Naive thymus-derived CD8-positive, alpha-beta T cell (primary cell): ENCODE measurements at regions not wholly inside any gene's neighbourhood (a gene's known extent, or its start where the extent isn't known, plus 50 kb on each side); places are given as distances from the start of the nearest gene placed in this dataset.

ENCODE experiments used
- ATAC-seq, 2 donors: fragments of 150-1000 bp; cut with Tn5 transposase in 1 of 2; sonication (Bioruptor Pico), chemical (Tn5 transposase) in 1 of 2; 1 replicate in 1 of 2; 2 replicates in 1 of 2; pipeline ENCODE4 v1.10.0; 2021; ENCODE audit warnings: mild to moderate bottlenecking in 2 of 2, moderate library complexity in 2 of 2
- POLR2A ChIA-PET: fragments of 350-600 bp; sonication (Branson Sonifier 250); formaldehyde crosslinking; loops from one replicate; lab custom pipeline; 2021; ENCODE audit warnings: antibody characterized with exemption; lab: Charles Lee
- DNase-seq, 10 donors: peaks; one replicate each; pipeline versions ENCODE4 v3.0.0 to v3.0.0-alpha.2; 2020 to 2022
- H3K27ac Mint-ChIP-seq, 10 donors: one replicate each; pipeline ENCODE4 v1.8.0; 2020 to 2022; ENCODE audit warnings: mild to moderate bottlenecking in 10 of 10, mixed read lengths in 10 of 10, moderate library complexity in 4 of 10, inconsistent platforms in 1 of 10
- H3K27me3 Mint-ChIP-seq, 5 donors: one replicate each; pipeline ENCODE4 v1.8.0; 2021 to 2022; ENCODE audit warnings: mixed read lengths in 5 of 5
- H3K36me3 Mint-ChIP-seq, 3 donors: one replicate each; pipeline ENCODE4 v1.8.0; 2020 to 2022; ENCODE audit warnings: mixed read lengths in 3 of 3, mild to moderate bottlenecking in 2 of 3, inconsistent platforms in 1 of 3
- H3K4me1 Mint-ChIP-seq, 4 donors: one replicate each; pipeline ENCODE4 v1.8.0; 2021 to 2022; ENCODE audit warnings: mixed read lengths in 4 of 4
- H3K4me3 Mint-ChIP-seq, 10 donors: one replicate each; pipeline ENCODE4 v1.8.0; 2020 to 2022; ENCODE audit warnings: mild to moderate bottlenecking in 10 of 10, mixed read lengths in 10 of 10, moderate library complexity in 6 of 10, inconsistent platforms in 1 of 10
- H3K9me3 Mint-ChIP-seq, 9 donors: one replicate each; pipeline ENCODE4 v1.8.0; 2020 to 2022; ENCODE audit warnings: mixed read lengths in 9 of 9, mild to moderate bottlenecking in 3 of 9, inconsistent platforms in 1 of 9, moderate library complexity in 1 of 9

GRCh38 chr1:29749024-29749945, 513.0 kb downstream of the PTPRU start:
- Mint-ChIP-seq H3K36me3 (no peaks in the 10 kb centered on the region), H3K4me3 (no peak overlapping the region), H3K4me1 (no peaks in the 10 kb centered on the region), H3K27ac (no peak overlapping the region), H3K27me3 (peaks cover 5 to 26% (median 19%) of the 10 kb centered on the region in 5 donors), H3K9me3 (no peaks in the 10 kb centered on the region)
- POLR2A ChIA-PET: no interaction called here
- DNase-seq (peak in 1 of 10 donors; percentile 5), ATAC-seq (no peak)

DNA sequence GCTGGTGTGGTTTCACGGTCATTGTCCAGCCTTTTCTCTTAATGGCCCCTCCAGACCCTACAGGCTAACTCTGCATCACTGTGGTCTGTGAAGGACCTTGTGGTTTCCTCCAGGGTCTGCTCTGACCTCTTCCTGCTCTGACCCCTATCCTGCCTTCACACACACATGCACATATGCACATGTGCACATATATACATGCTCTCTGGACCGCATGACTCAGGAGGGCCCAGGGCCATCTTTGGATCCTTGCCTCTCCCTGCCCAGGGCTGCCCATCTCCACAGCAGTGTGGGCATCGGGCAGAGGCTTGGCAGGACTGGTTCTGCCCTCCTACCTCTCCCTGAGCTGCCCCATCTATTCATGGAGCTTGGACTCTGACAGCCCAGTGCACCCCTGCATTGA, 510.9 kb downstream of the PTPRU start:
- H3K27ac Mint-ChIP-seq: peak overlapping the region in 1 of 10 donors; percentile 8
- ATAC-seq (no peak), DNase-seq (peak in 1 of 10 donors; percentile 44)
- peaks cover 7 to 24% (median 13%) of the 10 kb centered on the region in 5 donors for H3K27me3 Mint-ChIP-seq
- no peaks in the 10 kb centered on the region for H3K36me3 Mint-ChIP-seq
- no peaks in the 10 kb centered on the region for H3K9me3 Mint-ChIP-seq
- H3K4me3 Mint-ChIP-seq: no peak overlapping the region
- POLR2A ChIA-PET: no interaction called here
- H3K4me1 Mint-ChIP-seq: peaks cover 0 to 2% (median 0%) of the 10 kb centered on the region in 4 donors

DNA sequence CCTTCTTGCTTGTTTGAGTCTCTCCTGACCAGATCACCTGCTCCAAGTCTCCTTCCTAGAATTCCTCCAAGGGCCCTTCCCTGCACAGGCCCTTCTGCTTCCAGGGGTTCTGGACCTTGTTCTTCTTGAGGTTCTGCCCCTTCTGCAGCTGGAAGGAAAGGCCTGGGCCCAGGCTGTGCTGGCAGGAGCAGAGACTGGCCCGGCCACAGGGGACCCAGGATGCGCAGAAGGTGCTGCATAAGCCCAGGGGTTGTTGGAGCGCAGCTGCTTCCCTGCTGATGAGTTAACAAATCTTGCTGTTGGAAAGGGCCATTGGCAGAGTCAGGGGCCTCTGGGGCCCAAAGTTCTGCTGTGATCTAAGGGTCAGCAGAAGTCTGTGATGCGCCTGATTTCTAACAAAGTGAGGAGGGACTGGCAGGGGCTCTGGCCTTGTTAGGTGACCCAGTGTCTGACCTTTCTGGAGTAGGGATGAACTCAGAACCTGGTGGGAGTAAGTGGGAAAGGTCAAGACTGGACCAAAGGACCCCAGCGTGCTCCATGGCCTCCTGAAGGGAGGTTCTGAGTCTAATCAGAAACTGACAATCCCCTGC, 509.8 kb downstream of the PTPRU start:
- no peak overlapping the region for H3K27ac Mint-ChIP-seq
- POLR2A ChIA-PET: no interaction called here

GRCh38 chr1:29744684-29745490, 508.6 kb downstream of the PTPRU start:
- POLR2A ChIA-PET: no interaction called here
- peaks cover 8 to 23% (median 10%) of the 10 kb centered on the region in 5 donors for H3K27me3 Mint-ChIP-seq
- no peak overlapping the region for H3K27ac Mint-ChIP-seq
- ATAC-seq (no peak), DNase-seq (peak in 1 of 10 donors; percentile 47)
- no peaks in the 10 kb centered on the region for H3K9me3 Mint-ChIP-seq
- no peak overlapping the region for H3K4me3 Mint-ChIP-seq
- peaks cover 0 to 2% (median 0%) of the 10 kb centered on the region in 4 donors for H3K4me1 Mint-ChIP-seq
- no peaks in the 10 kb centered on the region for H3K36me3 Mint-ChIP-seq

More for the DNA sequence above, 509.8 kb downstream of the PTPRU start:
- H3K27me3 Mint-ChIP-seq: peaks cover 2 to 26% (median 11%) of the 10 kb centered on the region in 5 donors
- no peak for ATAC-seq
- no peaks in the 10 kb centered on the region for H3K9me3 Mint-ChIP-seq
- no peaks in the 10 kb centered on the region for H3K36me3 Mint-ChIP-seq
- DNase-seq: peak in 1 of 10 donors; percentile 26
- no peak overlapping the region for H3K4me3 Mint-ChIP-seq
- peaks cover 0 to 2% (median 0%) of the 10 kb centered on the region in 4 donors for H3K4me1 Mint-ChIP-seq

DNA sequence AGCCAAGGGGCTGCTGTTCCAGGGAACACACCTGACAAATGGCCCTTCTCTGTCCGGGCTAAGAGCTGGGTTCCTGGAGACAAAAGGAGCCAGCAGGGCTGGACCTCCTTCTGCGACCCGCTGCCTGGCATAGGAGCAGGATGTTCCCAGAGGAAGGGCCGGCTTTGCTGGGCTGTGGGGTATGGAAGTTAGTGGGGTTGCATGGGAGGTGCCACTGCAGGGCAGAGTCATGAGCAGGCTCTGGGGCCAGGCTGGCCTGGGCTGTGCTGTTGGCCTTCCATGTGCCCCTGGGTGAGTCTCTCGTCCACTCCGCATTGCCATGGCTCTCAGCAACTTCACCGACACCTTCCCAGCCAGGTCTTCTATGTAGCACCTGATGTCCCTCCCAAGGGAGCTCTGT, 507.6 kb downstream of the PTPRU start:
- DNase-seq (no peak), ATAC-seq (no peak)
- Mint-ChIP-seq H3K27ac (no peak overlapping the region), H3K4me3 (no peak overlapping the region), H3K36me3 (no peaks in the 10 kb centered on the region), H3K9me3 (peaks cover 0 to under 1% (median 0%) of the 10 kb centered on the region in 9 donors), H3K4me1 (peaks cover 0 to 2% (median 0%) of the 10 kb centered on the region in 4 donors), H3K27me3 (peaks cover 8 to 25% (median 17%) of the 10 kb centered on the region in 5 donors)
- POLR2A ChIA-PET: no interaction called here

DNA sequence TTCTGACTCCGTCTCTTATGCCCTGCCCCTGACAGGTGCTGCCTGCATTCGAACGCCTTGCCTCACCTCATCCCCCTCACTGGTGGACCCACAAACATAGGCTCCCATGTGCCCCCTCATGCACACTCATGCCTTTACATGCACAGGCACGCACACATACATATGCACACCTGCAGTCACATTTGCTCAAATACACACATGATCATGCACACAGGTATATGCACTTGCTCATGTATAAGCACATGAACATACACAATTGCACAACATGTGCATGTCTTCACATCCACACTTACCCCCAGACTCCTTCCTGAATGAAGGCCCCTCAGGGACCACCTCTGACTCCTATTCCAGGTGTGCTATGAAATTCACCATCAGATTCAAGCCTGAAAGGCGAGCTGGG, 506.9 kb downstream of the PTPRU start:
- Mint-ChIP-seq H3K9me3 (peaks cover 0 to 3% (median 0%) of the 10 kb centered on the region in 9 donors), H3K27me3 (peaks cover 9 to 25% (median 23%) of the 10 kb centered on the region in 5 donors), H3K27ac (no peak overlapping the region), H3K36me3 (no peaks in the 10 kb centered on the region), H3K4me3 (no peak overlapping the region), H3K4me1 (peaks cover 0 to 2% (median 0%) of the 10 kb centered on the region in 4 donors)
- no peak for DNase-seq
- POLR2A ChIA-PET: no interaction called here
- no peak for ATAC-seq

DNA sequence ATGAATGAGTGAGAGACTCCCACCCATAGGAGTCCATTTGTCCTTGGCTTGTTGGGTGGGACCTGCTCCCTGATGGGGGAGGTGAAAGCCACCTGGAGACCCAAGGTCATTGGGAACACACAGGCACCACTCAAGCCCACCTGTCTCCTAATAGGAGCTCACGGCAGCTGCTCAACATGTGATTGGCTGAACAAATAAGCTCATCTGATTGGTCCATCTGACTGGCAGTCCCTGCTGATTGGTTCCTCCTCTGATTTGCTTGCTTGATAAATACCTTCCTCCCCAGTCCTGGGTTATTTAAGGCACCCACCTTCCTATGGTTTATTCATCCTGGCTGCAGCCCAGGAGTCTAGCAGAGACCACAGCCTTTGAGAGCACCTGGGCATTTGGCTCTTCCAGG, 502.9 kb downstream of the PTPRU start:
- POLR2A ChIA-PET: no interaction called here
- peaks cover 9 to 52% (median 26%) of the 10 kb centered on the region in 5 donors for H3K27me3 Mint-ChIP-seq
- DNase-seq: peak in 1 of 10 donors; percentile 4
- ATAC-seq: no peak
- H3K27ac Mint-ChIP-seq: no peak overlapping the region
- no peaks in the 10 kb centered on the region for H3K36me3 Mint-ChIP-seq
- peaks cover 0 to 4% (median 0%) of the 10 kb centered on the region in 9 donors for H3K9me3 Mint-ChIP-seq
- H3K4me3 Mint-ChIP-seq: no peak overlapping the region
- H3K4me1 Mint-ChIP-seq: peaks cover 0 to 2% (median 0%) of the 10 kb centered on the region in 4 donors

DNA sequence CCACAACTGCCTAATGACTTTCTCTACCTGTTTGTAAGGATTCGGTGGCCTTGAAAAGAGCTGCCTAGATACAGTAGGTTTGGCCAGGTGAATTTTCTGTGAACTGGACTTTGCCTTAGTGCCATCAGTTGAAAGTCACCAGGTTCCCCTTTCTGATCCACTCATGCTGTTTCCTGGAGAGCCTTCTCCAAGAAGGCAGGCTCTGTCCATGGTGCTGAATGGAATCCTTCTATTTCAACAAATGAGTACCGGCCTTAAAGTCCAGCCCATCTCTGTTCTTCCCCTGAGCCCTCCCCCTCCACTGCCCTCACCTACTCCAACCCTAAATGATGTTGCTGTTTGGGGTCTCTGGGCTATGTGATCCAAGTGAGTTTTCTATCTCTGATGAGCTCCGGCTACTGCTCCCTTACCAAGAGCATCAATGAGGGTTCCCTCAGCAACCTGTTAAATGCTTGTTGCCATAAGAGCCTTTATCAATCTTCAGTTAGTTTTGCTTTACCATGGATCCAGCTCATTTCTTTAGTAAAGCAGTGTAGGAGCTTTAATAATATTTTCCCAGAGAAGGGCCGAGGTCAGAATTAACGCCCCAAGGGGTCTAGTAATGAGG, 500.4 kb downstream of the PTPRU start:
- Mint-ChIP-seq H3K4me3 (no peak overlapping the region), H3K27me3 (peaks cover 2 to 52% (median 26%) of the 10 kb centered on the region in 5 donors), H3K4me1 (peaks cover 0 to 2% (median under 1%) of the 10 kb centered on the region in 4 donors), H3K9me3 (peaks cover 0 to 4% (median 0%) of the 10 kb centered on the region in 9 donors), H3K27ac (no peak overlapping the region), H3K36me3 (no peaks in the 10 kb centered on the region)
- ATAC-seq: no peak
- DNase-seq: no peak
- POLR2A ChIA-PET: no interaction called here

GRCh38 chr1:29732453-29732852, 496.1 kb downstream of the PTPRU start:
- Mint-ChIP-seq H3K4me3 (no peak overlapping the region), H3K36me3 (no peaks in the 10 kb centered on the region), H3K27ac (no peak overlapping the region), H3K27me3 (peaks cover 0 to 20% (median 17%) of the 10 kb centered on the region in 5 donors), H3K4me1 (peaks cover 0 to 5% (median under 1%) of the 10 kb centered on the region in 4 donors), H3K9me3 (peaks cover 0 to 2% (median 0%) of the 10 kb centered on the region in 9 donors)
- POLR2A ChIA-PET: no interaction called here
- DNase-seq (no peak), ATAC-seq (no peak)

- H3K36me3 Mint-ChIP-seq: no peaks in the 10 kb centered on the region
Observed at GRCh38 chr1:29730623-29731022, 494.3 kb downstream of the PTPRU start.

GRCh38 chr1:29729281-29729680, 493.0 kb downstream of the PTPRU start:
- H3K4me3 Mint-ChIP-seq: no peak overlapping the region
- peaks cover 2 to 26% (median 20%) of the 10 kb centered on the region in 5 donors for H3K27me3 Mint-ChIP-seq
- peaks cover 0 to 6% (median 0%) of the 10 kb centered on the region in 9 donors for H3K9me3 Mint-ChIP-seq
- no peak overlapping the region for H3K27ac Mint-ChIP-seq
- no peak for DNase-seq
- H3K36me3 Mint-ChIP-seq: no peaks in the 10 kb centered on the region
- no peak for ATAC-seq
- peaks cover 0 to 5% (median under 1%) of the 10 kb centered on the region in 4 donors for H3K4me1 Mint-ChIP-seq
- POLR2A ChIA-PET: no interaction called here

More at GRCh38 chr1:29730623-29731022, 494.3 kb downstream of the PTPRU start:
- Mint-ChIP-seq H3K27me3 (peaks cover 2 to 23% (median 16%) of the 10 kb centered on the region in 5 donors), H3K4me3 (no peak overlapping the region), H3K4me1 (peaks cover 0 to 5% (median under 1%) of the 10 kb centered on the region in 4 donors), H3K9me3 (peaks cover 0 to 2% (median 0%) of the 10 kb centered on the region in 9 donors), H3K27ac (no peak overlapping the region)
- POLR2A ChIA-PET: no interaction called here
- ATAC-seq: no peak
- DNase-seq: no peak

DNA sequence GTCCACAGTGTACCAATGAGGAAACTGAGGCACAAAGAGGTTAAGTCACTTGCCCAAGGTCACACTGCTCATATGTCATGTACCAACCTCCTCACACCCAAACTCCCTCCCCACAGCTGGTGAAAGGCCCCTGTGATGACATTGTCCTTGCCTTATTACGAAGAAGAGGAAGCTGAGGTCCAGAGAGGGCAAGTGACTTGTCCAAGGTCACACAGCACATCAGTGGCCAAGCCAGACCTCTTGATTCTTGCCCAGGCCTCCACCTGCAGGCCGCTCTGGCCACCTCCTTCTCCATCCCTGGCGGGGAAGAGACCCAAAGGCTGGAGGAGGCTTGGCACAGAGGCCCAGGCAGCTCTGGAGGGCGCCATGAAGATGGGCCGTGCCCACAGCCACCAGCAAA, 492.4 kb downstream of the PTPRU start:
- Mint-ChIP-seq H3K36me3 (no peaks in the 10 kb centered on the region), H3K27me3 (peaks cover 2 to 26% (median 20%) of the 10 kb centered on the region in 5 donors), H3K27ac (peak overlapping the region in 1 of 10 donors; percentile 18), H3K9me3 (peaks cover 0 to 9% (median 2%) of the 10 kb centered on the region in 9 donors), H3K4me1 (peaks cover 0 to 5% (median under 1%) of the 10 kb centered on the region in 4 donors), H3K4me3 (no peak overlapping the region)
- ATAC-seq: no peak
- DNase-seq: no peak
- POLR2A ChIA-PET: no interaction called here
